ENCODE measurements at regions not wholly inside any gene's neighbourhood (a gene's known extent, or its start where the extent isn't known, plus 50 kb on each side); places are given as distances from the start of the nearest gene placed in this dataset.

- DNase-seq (ENCODE audit: low read depth): no peak
- TF ChIP-seq, protein P1, sequence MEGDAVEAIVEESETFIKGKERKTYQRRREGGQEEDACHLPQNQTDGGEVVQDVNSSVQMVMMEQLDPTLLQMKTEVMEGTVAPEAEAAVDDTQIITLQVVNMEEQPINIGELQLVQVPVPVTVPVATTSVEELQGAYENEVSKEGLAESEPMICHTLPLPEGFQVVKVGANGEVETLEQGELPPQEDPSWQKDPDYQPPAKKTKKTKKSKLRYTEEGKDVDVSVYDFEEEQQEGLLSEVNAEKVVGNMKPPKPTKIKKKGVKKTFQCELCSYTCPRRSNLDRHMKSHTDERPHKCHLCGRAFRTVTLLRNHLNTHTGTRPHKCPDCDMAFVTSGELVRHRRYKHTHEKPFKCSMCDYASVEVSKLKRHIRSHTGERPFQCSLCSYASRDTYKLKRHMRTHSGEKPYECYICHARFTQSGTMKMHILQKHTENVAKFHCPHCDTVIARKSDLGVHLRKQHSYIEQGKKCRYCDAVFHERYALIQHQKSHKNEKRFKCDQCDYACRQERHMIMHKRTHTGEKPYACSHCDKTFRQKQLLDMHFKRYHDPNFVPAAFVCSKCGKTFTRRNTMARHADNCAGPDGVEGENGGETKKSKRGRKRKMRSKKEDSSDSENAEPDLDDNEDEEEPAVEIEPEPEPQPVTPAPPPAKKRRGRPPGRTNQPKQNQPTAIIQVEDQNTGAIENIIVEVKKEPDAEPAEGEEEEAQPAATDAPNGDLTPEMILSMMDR (IDR thresholded peaks at IDR 0.05; ENCODE audit: control insufficient read depth, extremely low read depth, insufficient read depth): no peak
- H3K4me3 ChIP-seq (ENCODE audit: low read depth, low read length): no peak overlapping the region
Observed at GRCh38 chr7:12779947-12780346, 92.5 kb downstream of the ARL4A start.

GRCh38 chr7:12783421-12784095 is 96.1 kb downstream of the ARL4A start:
- no peak overlapping the region for H3K4me3 ChIP-seq (ENCODE audit: low read depth, low read length)
- TF ChIP-seq, protein P1 (IDR thresholded peaks at IDR 0.05; ENCODE audit: control insufficient read depth, extremely low read depth, insufficient read depth): no peak
- DNase-seq (ENCODE audit: low read depth): no peak

DNA sequence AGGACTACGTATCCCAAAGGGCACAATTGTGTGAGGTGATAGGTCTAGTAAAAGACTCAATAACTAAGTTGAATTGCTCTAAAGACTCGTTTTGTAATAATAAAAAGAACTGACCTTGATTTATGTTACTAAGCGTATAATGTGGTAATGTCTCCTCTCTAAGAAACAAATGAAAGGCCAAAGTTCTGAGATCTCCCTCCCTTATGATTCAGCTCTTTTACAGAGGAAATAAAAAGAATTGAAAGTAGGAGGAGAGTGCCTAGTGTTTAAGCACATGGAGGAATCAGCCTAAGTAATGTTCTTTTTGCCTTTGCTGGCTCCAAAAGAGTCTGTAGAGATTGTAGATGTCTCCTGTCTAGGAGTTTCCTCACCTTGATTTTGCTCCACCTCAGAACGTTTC is 98.0 kb downstream of the ARL4A start:
- H3K4me3 ChIP-seq (ENCODE audit: low read depth, low read length): no peak overlapping the region
- DNase-seq (ENCODE audit: low read depth): no peak
- TF ChIP-seq, protein P1 (IDR thresholded peaks at IDR 0.05; ENCODE audit: control insufficient read depth, extremely low read depth, insufficient read depth): no peak

DNA sequence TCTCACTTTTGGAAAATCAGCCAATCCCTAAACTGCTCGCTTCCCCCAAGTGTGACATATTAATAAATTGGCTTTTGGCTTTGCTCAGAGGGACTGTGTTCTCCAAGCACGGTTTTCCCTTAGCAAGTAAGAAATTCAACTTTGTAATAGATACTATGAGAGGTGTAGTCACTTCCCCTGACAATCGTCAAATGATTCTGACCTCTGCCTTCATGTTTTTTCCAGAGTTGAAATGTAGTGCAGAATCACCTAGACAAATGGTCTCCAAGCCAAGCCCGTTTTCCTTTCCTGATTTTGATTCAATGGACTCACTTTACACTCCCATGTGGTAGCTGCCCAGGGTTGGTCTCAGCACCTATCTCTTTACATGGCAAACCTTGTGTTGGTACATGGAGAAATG is 99.1 kb downstream of the ARL4A start:
- no peak overlapping the region for H3K4me3 ChIP-seq (ENCODE audit: low read depth, low read length)
- TF ChIP-seq, protein P1 (IDR thresholded peaks at IDR 0.05; ENCODE audit: control insufficient read depth, extremely low read depth, insufficient read depth): no peak
- DNase-seq (ENCODE audit: low read depth): no peak

DNA sequence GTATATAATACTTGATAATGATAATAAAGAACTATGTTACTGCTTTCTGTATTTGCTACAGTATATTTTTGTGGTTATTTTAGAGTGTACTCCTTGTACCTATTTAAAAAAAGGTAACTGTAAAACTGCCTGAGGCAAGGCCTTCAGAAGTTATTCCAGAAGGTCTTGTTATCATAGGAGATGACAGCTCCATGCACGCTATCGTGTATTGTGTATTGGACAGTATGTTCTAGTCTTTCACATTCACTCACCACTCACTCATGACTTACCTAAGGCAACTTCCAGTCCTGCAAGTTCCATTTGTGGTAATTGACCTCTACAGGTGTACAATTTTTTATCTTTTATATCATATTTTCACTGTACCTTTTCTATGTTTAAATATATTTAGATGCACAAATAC is 100.7 kb downstream of the ARL4A start:
- TF ChIP-seq, protein P1 (IDR thresholded peaks at IDR 0.05; ENCODE audit: control insufficient read depth, extremely low read depth, insufficient read depth): no peak
- H3K4me3 ChIP-seq (ENCODE audit: low read depth, low read length): no peak overlapping the region
- peak; percentile 54 for DNase-seq (ENCODE audit: low read depth)

DNA sequence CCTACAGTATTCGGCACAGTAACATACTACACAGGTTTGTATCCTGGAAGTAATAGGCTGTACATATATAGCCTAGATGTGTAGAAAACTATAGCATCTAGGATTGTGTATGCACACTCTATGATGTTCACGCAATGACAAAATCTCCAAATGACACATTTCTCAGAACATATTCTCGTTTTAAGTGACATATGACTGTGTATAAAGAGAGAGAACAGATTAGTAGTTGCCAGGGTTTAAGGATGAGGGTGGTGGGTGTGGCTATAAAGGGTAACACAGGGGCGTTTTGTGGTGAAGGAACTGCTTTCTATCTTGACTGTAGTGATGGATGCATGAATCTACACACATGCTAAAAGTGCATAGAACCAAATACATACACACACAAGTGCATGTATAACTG is 101.2 kb downstream of the ARL4A start:
- TF ChIP-seq, protein P1 (IDR thresholded peaks at IDR 0.05; ENCODE audit: control insufficient read depth, extremely low read depth, insufficient read depth): no peak

GRCh38 chr7:12794722-12795302 is 107.4 kb downstream of the ARL4A start:
- no peak overlapping the region for H3K4me3 ChIP-seq (ENCODE audit: low read depth, low read length)
- TF ChIP-seq, protein P1 (IDR thresholded peaks at IDR 0.05; ENCODE audit: control insufficient read depth, extremely low read depth, insufficient read depth): no peak
- no peak for DNase-seq (ENCODE audit: low read depth)

More for the DNA sequence above, 101.2 kb downstream of the ARL4A start:
- DNase-seq (ENCODE audit: low read depth): no peak
- H3K4me3 ChIP-seq (ENCODE audit: low read depth, low read length): no peak overlapping the region
